GM19193 (cell line): ENCODE measurements at regions not wholly inside any gene's neighbourhood (a gene's known extent, or its start where the extent isn't known, plus 50 kb on each side); places are given as distances from the start of the nearest gene placed in this dataset.

Experiments used
- POLR2A ChIP-seq: IDR thresholded peaks from 4 replicates; pipeline ENCODE4 v1.6.1; 2011; ENCODE audit not compliant: insufficient read depth, insufficient read length; ENCODE audit errors: extremely low read depth

DNA sequence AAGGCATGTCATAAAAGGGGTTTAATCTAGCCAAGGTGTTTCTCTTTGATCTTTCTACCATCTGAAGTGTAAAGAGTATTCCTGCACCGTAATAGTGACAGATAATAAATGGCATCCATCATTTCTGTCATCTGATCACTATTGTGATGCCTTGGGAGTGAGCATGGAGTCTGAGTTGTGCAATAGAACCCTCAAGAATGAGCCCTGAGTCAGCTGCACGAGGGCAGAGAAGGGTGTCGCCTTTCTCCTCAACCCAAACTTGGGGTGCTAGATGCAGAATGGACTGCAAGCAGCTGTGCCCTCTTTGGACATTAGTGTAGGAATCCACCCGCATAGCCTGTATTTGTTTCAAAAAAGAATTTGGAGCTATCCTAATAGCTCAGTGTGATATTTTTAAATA lies 115.2 kb downstream of the ZNF37A start:
- no peak for TF ChIP-seq POLR2A

DNA sequence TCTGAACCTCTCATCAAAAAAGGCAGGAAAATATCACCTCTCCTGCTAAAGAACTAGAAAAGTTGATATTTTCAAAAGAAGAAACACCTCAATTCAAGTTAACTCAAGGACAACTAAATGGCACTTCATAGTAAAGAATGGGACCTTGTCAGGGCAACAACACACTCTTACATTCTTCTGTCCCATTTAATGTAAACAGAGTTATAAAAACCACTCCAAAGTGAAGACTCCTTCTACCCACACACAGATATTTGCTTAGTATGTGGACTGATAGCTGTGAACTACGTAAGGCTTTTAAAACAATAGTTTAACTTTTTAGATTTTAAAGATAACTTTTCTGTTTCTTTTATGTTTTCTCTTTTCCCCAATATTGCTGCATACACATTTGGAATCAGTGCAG lies 118.3 kb downstream of the ZNF37A start:
- no peak for TF ChIP-seq POLR2A

DNA sequence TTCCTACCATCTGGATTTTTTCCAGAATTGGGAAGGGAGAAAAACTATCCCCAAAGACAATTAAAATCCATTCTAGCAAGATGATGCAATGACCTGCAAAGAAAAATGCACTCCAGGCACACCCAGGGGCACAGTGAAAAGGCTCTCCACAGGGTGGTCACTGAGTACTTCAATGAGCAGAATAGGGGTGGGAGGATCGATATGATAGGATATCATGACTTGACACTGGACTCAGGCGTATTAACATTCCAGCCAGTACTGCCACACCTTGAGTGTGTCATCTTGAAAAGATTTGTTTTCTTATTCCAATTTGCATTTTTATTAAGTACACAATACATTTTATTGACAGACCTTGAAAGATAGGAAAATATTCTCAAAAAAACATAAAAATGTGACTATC lies 132.2 kb downstream of the ZNF37A start:
- TF ChIP-seq POLR2A = no peak

DNA sequence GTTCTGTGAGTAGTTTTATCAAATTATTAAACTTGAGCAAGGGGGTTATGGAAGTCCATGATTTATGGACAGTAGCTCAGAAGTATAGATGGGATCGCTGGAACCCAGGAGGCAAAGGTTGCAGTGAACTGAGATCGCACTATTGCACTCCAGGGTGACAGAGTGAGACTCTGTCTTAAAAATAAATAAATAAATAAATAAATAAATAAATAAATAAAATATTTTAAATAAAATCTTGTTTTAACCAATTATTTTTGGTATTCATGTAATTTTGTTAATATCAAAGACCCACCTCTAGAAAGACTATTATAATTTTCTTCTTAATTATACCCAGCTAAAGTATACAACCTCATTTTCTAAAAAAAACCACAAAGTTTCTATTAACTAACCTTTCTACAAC lies 134.3 kb downstream of the ZNF37A start:
- TF ChIP-seq POLR2A = no peak

GRCh38 chr10:38355911-38356526 lies 261.9 kb downstream of the ZNF37A start:
- peak; percentile 62 for TF ChIP-seq POLR2A

DNA sequence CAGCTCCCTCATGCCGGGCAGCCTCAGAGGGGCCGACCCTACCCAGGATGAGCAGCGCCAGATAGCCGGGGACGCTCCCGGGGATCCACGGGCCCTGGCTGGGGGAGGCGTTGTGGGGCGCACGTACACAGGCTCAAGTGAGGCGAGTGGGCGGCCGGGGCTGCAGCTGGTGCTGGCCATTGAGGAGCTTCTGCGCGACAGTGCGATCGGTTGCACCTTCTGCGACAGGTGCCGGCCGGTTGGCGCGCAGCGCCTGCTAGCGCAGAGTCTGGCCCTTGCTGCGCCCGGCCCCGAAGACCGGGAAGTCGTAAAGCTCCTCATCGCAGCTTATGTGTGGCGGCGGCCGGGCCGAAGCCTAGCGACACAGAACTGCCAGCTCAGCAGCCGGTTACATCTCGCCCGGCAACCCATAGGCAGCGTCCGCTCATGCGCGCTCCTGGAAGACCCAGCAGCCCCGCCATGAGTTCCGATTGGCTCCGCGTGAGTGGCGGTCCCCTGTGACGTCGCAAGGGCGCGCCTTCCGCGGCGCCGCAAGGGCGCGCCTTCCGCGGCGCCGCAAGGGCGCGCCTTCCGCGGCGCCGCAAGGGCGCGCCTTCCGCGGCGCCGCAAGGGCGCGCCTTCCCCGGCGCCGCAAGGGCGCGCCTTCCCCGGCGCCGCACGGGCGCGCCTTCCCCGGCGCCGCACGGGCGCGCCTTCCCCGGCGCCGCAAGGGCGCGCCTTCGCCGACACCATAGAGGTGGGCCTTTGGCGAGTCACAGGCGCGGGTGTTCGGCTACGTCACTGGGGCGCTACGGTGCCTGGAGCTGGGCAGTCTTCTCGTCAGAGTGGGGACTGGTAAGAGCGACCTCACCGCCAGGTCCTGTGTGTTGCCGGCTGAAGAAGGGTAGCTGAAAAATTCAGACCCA lies 308.6 kb downstream of the ZNF37A start:
- TF ChIP-seq POLR2A = peak; percentile 70
